Activated naive CD4-positive, alpha-beta T cell treated with anti-CD3 and anti-CD28 coated beads, Interleukin-2, amount 10 ng/mL, durations not matched to agents 7 days and 5 days (primary cell): ENCODE measurements at regions not wholly inside any gene's neighbourhood (a gene's known extent, or its start where the extent isn't known, plus 50 kb on each side); places are given as distances from the start of the nearest gene placed in this dataset.

Experiments used
- CTCF ChIA-PET: fragments of 350-600 bp; sonication (Branson Sonifier 250); formaldehyde crosslinking; loops from one replicate; lab custom pipeline; 2021; ENCODE audit warnings: antibody characterized with exemption; lab: Charles Lee
- DNase-seq: peaks from one replicate; pipeline ENCODE4 v3.0.0-alpha.2; 2020
- H3K27ac Mint-ChIP-seq: one replicate; pipeline ENCODE4 v1.8.0; 2021; ENCODE audit warnings: mild to moderate bottlenecking, moderate library complexity, mixed read lengths
- H3K27me3 Mint-ChIP-seq: one replicate; pipeline ENCODE4 v1.8.0; 2021; ENCODE audit warnings: mild to moderate bottlenecking, mixed read lengths
- H3K36me3 Mint-ChIP-seq: one replicate; pipeline ENCODE4 v1.8.0; 2021; ENCODE audit warnings: mixed read lengths
- H3K4me1 Mint-ChIP-seq: one replicate; pipeline ENCODE4 v1.8.0; 2021; ENCODE audit warnings: mixed read lengths
- H3K4me3 Mint-ChIP-seq: one replicate; pipeline ENCODE4 v1.8.0; 2021; ENCODE audit warnings: mild to moderate bottlenecking, moderate library complexity, mixed read lengths
- H3K9me3 Mint-ChIP-seq: one replicate; pipeline ENCODE4 v1.8.0; 2021; ENCODE audit warnings: mixed read lengths

DNA sequence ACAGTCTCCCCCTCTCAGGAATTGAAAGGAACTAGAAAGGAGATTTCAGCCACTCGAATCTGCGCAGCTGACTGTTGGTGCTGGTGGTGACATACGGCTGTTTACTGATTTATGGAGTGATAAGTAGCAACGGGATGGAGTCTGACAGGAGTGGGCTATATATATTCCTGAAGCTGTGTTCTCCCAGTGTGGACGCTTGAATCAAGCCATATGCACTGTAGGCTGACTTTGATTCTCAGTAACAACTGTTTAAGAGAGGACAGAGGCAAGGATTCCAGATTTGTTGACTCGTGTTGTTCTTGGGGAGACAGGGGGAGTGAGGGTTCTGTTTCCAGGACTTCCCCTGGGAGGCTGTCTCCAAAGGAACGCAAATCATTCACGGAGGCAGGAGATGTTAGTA lies 260.1 kb upstream of the AUTS2 start:
- CTCF ChIA-PET = no interaction called here
- H3K4me1 Mint-ChIP-seq = no peaks in the 10 kb centered on the region
- H3K4me3 Mint-ChIP-seq = no peak overlapping the region
- no peak overlapping the region for H3K27ac Mint-ChIP-seq
- peaks cover 16% of the 10 kb centered on the region for H3K9me3 Mint-ChIP-seq
- H3K27me3 Mint-ChIP-seq = no peaks in the 10 kb centered on the region
- DNase-seq = no peak
- H3K36me3 Mint-ChIP-seq = no peaks in the 10 kb centered on the region

DNA sequence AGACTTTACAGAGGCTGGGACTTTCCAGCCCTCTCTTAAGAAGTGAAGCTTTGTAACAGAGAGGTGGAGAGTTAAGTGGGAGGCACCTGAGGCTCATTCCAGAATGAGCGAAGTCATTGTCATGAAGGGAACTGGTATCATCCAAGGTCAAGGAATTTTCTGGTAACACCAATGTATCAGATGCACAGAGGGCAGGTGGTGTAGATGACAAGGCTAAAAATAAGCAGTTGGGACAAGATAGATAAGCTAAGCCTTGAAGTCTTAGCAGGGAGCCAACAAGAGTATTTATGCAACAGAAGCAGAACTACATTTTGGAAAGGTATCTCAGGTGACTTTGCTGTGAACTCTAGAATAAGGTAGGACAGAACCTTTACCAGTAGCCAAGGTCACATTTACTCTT lies 257.0 kb upstream of the AUTS2 start:
- H3K4me3 Mint-ChIP-seq = no peak overlapping the region
- no peak overlapping the region for H3K27ac Mint-ChIP-seq
- H3K4me1 Mint-ChIP-seq = no peaks in the 10 kb centered on the region
- CTCF ChIA-PET = no interaction called here
- DNase-seq = no peak
- no peaks in the 10 kb centered on the region for H3K27me3 Mint-ChIP-seq
- peaks cover 17% of the 10 kb centered on the region for H3K9me3 Mint-ChIP-seq
- H3K36me3 Mint-ChIP-seq = no peaks in the 10 kb centered on the region

DNA sequence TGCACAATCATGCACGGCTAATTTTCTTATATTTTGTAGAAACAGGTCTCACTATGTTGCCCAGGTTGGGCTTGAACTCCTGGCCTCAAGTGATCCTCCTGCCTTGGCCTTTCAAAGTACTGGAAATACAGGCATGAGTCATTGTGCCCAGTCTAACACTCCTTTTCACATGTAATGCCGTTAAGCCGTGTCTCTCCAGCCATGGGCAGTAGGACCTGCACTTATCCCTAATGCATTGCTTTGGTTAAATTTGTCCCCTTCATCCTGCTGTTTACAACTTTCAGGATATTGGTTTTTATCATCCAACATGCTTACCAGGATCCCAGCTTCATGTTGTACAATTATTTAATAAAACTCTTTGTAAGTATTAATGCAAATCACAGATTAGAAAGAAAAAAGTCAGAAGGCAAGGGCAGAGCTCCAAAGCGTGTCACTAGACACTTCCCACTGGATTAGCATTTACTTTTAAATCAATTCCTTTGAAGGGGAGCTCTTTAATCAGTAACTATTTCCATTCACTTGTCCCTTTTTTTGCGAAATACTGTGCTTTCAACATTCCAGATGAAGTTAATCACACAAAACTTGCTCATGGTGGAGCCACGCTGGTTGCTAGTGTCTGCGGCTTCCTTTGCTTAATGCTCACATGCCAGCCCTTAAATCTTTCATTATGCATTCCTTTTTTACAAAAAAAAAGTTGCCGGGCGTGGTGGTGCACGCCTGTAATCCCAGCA lies 256.0 kb upstream of the AUTS2 start:
- Mint-ChIP-seq H3K27me3 (no peaks in the 10 kb centered on the region), H3K27ac (no peak overlapping the region), H3K4me1 (no peaks in the 10 kb centered on the region), H3K9me3 (peaks cover 15% of the 10 kb centered on the region), H3K4me3 (no peak overlapping the region), H3K36me3 (no peaks in the 10 kb centered on the region)
- CTCF ChIA-PET = no interaction called here
- no peak for DNase-seq

DNA sequence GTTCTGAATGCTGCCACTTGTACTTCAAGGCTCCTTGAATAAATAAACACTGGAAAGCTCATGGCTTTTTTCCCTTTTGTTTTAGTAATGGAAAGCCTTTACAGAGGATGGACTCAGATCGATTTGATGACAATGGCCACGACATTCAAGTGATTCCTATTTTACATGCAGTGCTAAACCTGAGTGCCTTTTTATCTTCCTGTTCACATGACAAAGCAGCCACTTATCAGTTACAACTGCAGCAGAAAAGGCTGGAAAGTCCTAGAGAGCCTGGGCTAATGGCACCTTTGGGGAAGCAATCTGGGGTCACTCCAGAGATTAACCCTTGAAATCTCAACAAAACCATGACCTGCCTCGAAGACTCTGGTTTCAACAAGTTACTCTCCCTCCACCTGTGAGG lies 249.0 kb upstream of the AUTS2 start:
- no peaks in the 10 kb centered on the region for H3K27me3 Mint-ChIP-seq

DNA sequence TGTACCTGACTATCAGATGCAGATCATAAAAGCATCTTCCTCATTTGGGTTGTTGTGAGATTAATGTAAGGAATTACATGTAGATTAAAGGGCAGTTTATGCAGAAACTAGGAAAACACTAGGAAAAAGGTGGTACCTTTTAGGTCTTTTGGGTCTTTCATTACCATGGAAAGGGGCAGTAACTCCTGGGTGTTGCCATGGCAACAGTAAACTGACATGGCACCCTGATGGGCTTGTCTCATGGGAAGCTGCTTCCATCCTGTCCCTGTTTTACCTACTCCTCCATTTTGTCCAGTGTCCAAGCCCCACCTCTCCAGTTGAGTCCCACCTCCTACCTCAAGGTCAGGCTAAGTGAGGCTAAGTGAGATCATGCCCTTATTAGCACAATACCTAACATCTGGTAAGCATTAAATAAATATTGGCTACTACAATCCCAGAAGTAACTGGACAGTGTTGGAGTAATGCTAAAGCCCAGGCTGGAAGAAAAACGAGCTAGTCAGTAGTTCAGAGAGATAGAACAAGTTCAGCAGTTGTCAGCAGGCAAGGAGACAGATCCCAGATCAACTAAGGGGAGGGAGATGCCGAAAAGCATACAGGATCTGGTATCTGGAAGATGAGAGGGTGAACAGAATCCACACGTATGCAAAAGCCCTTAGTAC lies 240.0 kb upstream of the AUTS2 start:
- H3K4me1 Mint-ChIP-seq = no peaks in the 10 kb centered on the region
- H3K27ac Mint-ChIP-seq = no peak overlapping the region
- CTCF ChIA-PET = no interaction called here
- no peak overlapping the region for H3K4me3 Mint-ChIP-seq
- H3K36me3 Mint-ChIP-seq = no peaks in the 10 kb centered on the region
- DNase-seq = no peak
- no peaks in the 10 kb centered on the region for H3K27me3 Mint-ChIP-seq
- peaks cover 11% of the 10 kb centered on the region for H3K9me3 Mint-ChIP-seq

More for the DNA sequence above, 249.0 kb upstream of the AUTS2 start:
- no peak overlapping the region for H3K4me3 Mint-ChIP-seq
- no peaks in the 10 kb centered on the region for H3K4me1 Mint-ChIP-seq
- peaks cover 11% of the 10 kb centered on the region for H3K9me3 Mint-ChIP-seq
- no peaks in the 10 kb centered on the region for H3K36me3 Mint-ChIP-seq
- DNase-seq = no peak
- CTCF ChIA-PET = no interaction called here
- no peak overlapping the region for H3K27ac Mint-ChIP-seq

DNA sequence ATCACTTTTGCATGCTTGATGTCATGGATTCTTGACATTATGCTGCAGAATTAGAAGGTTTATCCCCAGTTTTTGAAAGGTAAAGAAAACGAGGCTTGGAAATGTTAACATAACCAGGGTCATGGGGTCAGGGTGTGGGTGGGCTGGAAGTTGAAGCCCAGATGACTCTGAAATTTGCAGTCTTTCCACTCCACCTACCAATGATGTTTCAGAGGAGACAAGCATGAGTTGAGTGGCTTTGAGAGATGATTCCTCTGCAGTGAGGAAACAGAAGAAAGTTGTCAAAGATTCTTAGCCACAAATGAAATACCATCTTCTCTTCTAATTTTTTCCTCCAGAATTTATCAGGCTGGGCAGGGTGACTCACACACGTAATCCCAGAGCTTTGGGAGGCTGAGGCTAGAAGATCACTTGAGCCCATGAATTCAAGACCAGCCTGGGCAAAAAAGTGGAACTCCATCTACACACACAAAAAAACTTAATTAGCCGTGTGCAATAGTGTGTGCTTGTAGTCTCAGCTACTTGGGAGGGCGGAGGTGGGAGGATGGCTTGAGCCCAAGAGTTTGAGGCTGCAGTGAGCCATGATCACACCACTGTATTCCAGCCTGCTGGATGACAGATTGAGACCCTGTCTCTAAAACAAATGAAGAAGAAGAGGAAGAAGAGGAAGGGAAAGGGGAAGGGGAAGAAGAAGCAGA lies 239.1 kb upstream of the AUTS2 start:
- Mint-ChIP-seq H3K4me1 (no peaks in the 10 kb centered on the region), H3K36me3 (no peaks in the 10 kb centered on the region), H3K9me3 (peaks cover 11% of the 10 kb centered on the region), H3K27ac (no peak overlapping the region), H3K27me3 (no peaks in the 10 kb centered on the region), H3K4me3 (no peak overlapping the region)
- CTCF ChIA-PET = no interaction called here
- DNase-seq = no peak

DNA sequence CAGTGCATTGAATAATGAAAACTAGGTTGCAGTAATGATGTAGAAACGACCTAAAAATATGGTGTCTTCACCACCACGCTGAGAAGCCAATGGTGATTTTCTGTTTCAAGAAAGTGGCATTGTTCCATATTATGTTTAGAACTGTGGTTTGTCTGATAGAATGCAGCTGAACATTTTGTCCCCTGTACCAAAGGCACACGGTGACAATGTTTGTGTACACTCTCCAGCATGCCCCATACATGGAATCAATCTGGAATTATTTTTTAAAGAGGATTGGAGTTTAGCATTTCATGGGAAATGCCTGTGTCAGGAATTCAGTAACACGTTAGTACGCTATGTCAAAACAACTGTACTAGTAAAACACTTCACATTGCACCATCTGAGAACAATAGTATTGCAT lies 237.4 kb upstream of the AUTS2 start:
- H3K27me3 Mint-ChIP-seq = no peaks in the 10 kb centered on the region
- no peak overlapping the region for H3K4me3 Mint-ChIP-seq
- no peak overlapping the region for H3K27ac Mint-ChIP-seq
- DNase-seq = no peak
- CTCF ChIA-PET = no interaction called here
- H3K9me3 Mint-ChIP-seq = peaks cover 8% of the 10 kb centered on the region
- no peaks in the 10 kb centered on the region for H3K4me1 Mint-ChIP-seq
- no peaks in the 10 kb centered on the region for H3K36me3 Mint-ChIP-seq

DNA sequence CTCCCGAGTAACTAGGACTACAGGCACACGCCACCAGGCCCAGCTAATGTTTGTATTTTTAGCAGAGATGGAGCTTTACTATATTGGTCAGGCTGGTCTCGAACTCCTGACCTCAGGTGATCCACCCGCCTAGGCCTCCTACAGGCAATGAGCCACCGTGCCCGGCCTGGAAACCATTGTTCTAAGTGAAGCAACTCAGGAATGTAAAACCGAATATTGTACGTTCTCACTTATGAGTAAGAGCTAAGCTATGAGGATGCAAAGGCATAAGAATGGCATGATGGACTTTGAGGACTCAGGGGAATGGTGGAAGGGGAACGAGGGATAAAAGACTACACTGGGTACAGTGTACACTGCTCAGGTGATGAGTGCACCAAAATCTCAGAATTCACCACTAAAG lies 235.1 kb upstream of the AUTS2 start:
- DNase-seq = no peak
- Mint-ChIP-seq H3K36me3 (no peaks in the 10 kb centered on the region), H3K27me3 (no peaks in the 10 kb centered on the region), H3K4me1 (no peaks in the 10 kb centered on the region), H3K9me3 (peaks cover 14% of the 10 kb centered on the region), H3K27ac (no peak overlapping the region), H3K4me3 (no peak overlapping the region)
- CTCF ChIA-PET = no interaction called here

DNA sequence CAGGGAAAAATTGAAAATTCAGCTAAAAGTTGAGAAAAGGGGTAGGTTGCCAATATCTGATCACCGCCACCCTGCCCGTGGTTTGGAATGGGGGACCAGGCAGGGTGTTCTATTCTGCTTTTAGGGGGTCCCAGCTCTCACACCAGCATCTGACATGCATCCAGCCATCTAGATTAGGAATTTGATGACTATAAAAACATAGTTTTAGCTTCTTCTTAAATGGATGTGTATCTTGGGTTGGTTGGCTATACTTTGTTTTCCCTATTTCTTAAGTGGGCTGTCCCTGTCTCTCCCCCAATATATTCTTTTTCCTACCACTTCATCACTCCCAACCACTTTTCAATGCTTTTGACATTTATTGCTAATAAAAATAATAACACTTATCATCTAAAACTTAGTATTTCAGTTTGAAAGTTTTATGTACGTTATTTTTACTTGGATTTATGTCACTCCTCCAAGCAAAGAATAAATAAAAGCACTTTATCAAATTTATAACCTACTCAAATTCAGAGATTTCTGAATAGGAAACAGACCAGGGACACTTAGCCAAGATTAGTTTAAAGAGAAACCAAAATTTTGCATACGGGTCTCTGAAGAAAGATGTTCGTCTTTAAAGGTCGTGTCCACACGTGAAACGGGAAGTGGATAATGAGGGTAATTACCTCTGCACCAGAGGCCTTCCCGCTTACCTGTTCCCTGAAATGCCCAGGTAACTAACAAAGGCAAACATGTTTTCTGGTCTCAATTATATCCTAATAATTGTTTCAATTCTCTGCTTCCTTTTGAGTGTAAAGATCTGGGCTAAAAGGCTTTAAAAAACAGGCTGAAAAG lies 233.2 kb upstream of the AUTS2 start:
- Mint-ChIP-seq H3K9me3 (peaks cover 17% of the 10 kb centered on the region), H3K27me3 (no peaks in the 10 kb centered on the region), H3K4me3 (no peak overlapping the region), H3K4me1 (no peaks in the 10 kb centered on the region), H3K27ac (no peak overlapping the region), H3K36me3 (no peaks in the 10 kb centered on the region)
- DNase-seq = no peak
- CTCF ChIA-PET = no interaction called here

DNA sequence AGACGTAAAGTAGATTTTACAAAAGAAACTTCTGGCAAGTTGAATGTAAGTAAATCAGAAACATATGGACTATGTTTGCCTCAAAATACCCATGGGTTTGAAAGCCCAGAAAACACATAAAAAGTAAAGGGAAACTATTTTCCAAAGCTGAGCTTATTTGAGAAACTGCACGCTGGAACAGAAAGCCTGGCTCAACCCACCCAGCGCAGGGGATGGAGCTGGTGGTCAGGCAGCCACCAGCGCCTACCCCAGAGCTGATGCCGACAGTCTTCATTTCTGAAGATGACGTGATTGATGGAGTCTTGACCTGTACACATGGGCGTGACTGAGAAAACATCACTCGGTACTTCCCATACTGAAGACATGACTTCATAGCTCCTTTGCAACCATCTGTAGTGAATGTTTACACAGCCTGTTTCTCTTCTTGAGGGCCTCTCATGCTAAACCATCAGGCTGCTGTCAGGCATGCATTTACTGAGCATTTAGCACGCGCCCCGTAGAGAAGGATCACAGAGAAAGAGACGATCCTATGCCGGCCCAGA lies 232.6 kb upstream of the AUTS2 start:
- CTCF ChIA-PET = no interaction called here
- DNase-seq = no peak
- Mint-ChIP-seq H3K4me1 (no peaks in the 10 kb centered on the region), H3K27ac (no peak overlapping the region), H3K9me3 (peaks cover 17% of the 10 kb centered on the region), H3K4me3 (no peak overlapping the region), H3K36me3 (no peaks in the 10 kb centered on the region), H3K27me3 (no peaks in the 10 kb centered on the region)

DNA sequence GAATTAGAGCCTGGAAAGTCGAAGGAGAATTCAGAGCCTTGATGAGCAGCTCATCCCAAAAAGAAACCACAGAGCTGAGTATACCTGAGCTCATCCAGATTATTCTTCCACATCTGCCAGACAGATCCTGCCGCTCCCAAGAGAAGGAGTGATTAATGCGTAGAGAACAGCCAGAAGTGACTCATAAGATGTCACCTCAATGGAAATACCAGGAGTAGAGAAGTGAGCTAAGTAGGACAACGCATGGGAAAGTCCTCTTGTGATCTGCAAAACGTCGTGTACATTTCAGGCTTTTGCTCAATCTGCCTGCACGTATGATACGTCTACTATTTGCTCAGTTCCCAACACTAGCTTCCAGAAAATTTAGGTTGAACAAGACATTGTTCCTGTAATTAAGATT lies 230.5 kb upstream of the AUTS2 start:
- no peak for DNase-seq
- Mint-ChIP-seq H3K4me3 (no peak overlapping the region), H3K36me3 (no peaks in the 10 kb centered on the region), H3K27me3 (no peaks in the 10 kb centered on the region), H3K4me1 (no peaks in the 10 kb centered on the region), H3K27ac (no peak overlapping the region), H3K9me3 (peaks cover 16% of the 10 kb centered on the region)
- CTCF ChIA-PET = no interaction called here

DNA sequence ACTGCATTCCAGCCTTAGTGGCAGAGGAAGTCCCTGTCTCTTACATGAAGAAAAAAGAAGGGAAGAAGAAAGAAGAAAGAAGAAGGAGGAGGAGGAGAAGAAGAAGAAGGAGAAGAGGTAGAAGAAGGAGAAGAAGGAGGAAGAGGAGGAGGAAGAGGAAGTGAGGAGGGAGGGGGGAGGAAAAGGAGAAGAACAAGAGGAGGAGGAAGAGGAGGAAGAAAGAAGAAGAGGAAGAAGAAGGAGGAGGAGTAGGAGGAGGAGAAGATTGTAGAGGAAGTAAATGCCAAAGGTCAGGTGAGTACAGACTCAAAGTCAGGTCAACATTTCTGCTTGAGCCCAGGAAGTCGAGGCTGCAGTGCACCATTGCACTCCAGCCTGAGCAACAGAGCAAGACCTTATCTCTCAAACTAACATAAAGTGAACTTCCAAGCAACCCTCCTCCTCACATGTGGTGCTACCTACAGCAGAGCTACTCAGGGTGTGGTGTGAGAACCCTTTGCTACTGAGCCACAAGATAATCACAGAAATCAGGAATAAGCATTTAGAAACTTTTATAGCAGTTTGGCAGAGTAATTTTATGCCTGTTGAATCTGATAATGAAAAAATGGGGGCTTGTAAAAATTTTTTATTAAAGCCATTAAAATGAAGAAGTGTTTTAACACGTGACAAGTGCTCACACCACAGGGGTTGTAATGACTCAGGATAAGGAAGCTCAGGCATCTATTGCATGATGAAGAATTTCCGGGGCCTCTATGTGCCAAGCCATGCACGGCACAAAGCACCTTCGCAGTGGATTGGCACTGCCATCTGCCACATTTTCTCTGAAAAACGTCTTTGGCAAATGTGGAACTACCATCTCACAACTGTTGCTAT lies 224.9 kb upstream of the AUTS2 start:
- CTCF ChIA-PET = no interaction called here
- H3K4me3 Mint-ChIP-seq = no peak overlapping the region
- DNase-seq = no peak
- peaks cover 6% of the 10 kb centered on the region for H3K9me3 Mint-ChIP-seq
- no peaks in the 10 kb centered on the region for H3K27me3 Mint-ChIP-seq
- no peak overlapping the region for H3K27ac Mint-ChIP-seq
- H3K4me1 Mint-ChIP-seq = no peaks in the 10 kb centered on the region
- no peaks in the 10 kb centered on the region for H3K36me3 Mint-ChIP-seq

DNA sequence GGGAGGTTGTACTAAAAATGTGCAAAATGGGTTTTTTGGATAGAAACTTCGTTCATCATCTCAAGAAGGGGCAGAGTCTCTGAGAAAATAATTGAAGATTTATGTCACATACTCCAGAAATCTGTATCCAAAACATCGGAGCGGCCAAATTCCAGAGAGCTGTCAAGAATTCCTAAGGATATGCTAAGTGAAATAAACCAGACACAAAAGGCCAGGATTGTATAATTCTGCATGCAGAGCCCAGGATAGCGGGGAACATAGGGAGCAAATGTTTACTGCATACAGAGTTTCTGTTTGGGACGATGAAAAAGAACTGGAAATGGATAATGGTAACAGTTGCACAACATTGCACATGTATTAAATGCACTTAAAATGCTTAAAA lies 224.2 kb upstream of the AUTS2 start:
- H3K4me3 Mint-ChIP-seq = no peak overlapping the region
- peaks cover 8% of the 10 kb centered on the region for H3K9me3 Mint-ChIP-seq
- DNase-seq = no peak
- H3K36me3 Mint-ChIP-seq = no peaks in the 10 kb centered on the region
- no peaks in the 10 kb centered on the region for H3K27me3 Mint-ChIP-seq
- CTCF ChIA-PET = no interaction called here
- H3K27ac Mint-ChIP-seq = no peak overlapping the region
- H3K4me1 Mint-ChIP-seq = no peaks in the 10 kb centered on the region
